KMS-11 (cell line): ENCODE measurements at regions not wholly inside any gene's neighbourhood (a gene's known extent, or its start where the extent isn't known, plus 50 kb on each side); places are given as distances from the start of the nearest gene placed in this dataset.

Source experiments
- H2AFZ ChIP-seq: fragments of 200-600 bp; sonication (generic); 2 replicates; pipeline ENCODE4 v1.6.1; 2016; ENCODE audit warnings: antibody characterized with exemption, mixed run types, low read depth
- H3K27ac ChIP-seq: fragments of 200-600 bp; sonication (generic); 2 replicates; pipeline ENCODE4 v1.6.1; 2016; ENCODE audit warnings: mild to moderate bottlenecking, mixed run types
- H3K27me3 ChIP-seq: fragments of 200-600 bp; sonication (generic); 2 replicates; pipeline ENCODE4 v1.6.1; 2017; ENCODE audit warnings: mild to moderate bottlenecking, low read depth, mixed run types, moderate library complexity; ENCODE audit not compliant: insufficient read depth
- H3K36me3 ChIP-seq: fragments of 200-600 bp; sonication (generic); 2 replicates; pipeline ENCODE4 v1.6.1; 2017; ENCODE audit warnings: mild to moderate bottlenecking, mixed run types; ENCODE audit not compliant: insufficient read depth
- H3K4me1 ChIP-seq: fragments of 200-600 bp; sonication (generic); 2 replicates; pipeline ENCODE4 v1.6.1; 2016; ENCODE audit warnings: mild to moderate bottlenecking, low read depth, mixed run types; ENCODE audit not compliant: poor library complexity, severe bottlenecking
- H3K4me2 ChIP-seq: fragments of 200-600 bp; sonication (generic); 2 replicates; pipeline ENCODE4 v1.7.0; 2016; ENCODE audit warnings: mild to moderate bottlenecking, mixed run types
- H3K4me3 ChIP-seq: fragments of 200-600 bp; sonication (generic); IDR thresholded peaks from 2 replicates; pipeline ENCODE4 v1.6.1; 2017; ENCODE audit warnings: low read depth, low read length, mixed read lengths; ENCODE audit not compliant: insufficient read depth
- H3K79me2 ChIP-seq: fragments of 200-600 bp; sonication (generic); 2 replicates; pipeline ENCODE4 v1.6.1; 2016; ENCODE audit warnings: low read depth, mixed run types; ENCODE audit not compliant: insufficient read depth
- H3K9ac ChIP-seq: fragments of 200-600 bp; sonication (generic); 2 replicates; pipeline ENCODE4 v1.6.1; 2016; ENCODE audit warnings: mild to moderate bottlenecking, mixed run types
- H4K20me1 ChIP-seq: fragments of 200-600 bp; sonication (generic); 2 replicates; pipeline ENCODE4 v1.6.1; 2016; ENCODE audit warnings: mild to moderate bottlenecking, mixed run types; ENCODE audit not compliant: insufficient read depth
- TF ChIP-seq, protein P1 (sequence below): fragments of 200-600 bp; sonication (generic); conservative IDR thresholded peaks from 2 replicates; pipeline ENCODE4 v1.6.1; 2017; ENCODE audit warnings: low read depth, mild to moderate bottlenecking, antibody characterized with exemption, low read length, moderate library complexity, mixed read lengths

DNA sequence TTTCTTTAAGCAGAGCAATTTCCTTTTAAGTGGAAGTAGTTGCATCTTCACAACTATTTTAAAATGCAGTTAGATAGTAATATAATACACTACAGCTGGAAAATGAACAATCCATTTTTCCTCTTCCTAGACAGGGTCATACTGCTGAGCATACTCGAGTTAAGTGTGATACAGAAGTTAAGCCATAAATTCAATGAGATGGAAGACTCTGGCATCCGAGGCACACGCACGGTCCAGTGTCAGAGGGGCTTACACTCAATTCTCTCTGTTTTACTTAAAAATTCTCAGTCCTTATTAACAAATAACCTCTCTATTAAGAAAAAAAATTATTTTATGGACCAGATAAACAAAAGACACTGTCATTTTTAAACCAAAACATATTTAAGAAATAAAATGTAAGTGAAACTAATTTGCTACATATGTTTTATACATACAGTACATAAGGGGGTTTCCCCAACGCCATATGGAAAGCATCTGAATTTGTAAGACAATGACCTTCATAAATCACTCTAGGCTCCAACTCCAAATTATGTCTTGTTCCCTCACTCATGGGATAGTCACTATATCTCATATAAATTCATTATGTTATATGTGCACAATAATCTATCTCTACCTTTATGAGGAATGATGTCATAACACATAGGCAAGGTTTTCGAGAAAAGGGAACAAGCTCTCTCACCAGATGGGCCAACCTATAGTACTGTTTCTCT lies 315.3 kb downstream of the PAPSS1 start:
- TF ChIP-seq, protein P1, sequence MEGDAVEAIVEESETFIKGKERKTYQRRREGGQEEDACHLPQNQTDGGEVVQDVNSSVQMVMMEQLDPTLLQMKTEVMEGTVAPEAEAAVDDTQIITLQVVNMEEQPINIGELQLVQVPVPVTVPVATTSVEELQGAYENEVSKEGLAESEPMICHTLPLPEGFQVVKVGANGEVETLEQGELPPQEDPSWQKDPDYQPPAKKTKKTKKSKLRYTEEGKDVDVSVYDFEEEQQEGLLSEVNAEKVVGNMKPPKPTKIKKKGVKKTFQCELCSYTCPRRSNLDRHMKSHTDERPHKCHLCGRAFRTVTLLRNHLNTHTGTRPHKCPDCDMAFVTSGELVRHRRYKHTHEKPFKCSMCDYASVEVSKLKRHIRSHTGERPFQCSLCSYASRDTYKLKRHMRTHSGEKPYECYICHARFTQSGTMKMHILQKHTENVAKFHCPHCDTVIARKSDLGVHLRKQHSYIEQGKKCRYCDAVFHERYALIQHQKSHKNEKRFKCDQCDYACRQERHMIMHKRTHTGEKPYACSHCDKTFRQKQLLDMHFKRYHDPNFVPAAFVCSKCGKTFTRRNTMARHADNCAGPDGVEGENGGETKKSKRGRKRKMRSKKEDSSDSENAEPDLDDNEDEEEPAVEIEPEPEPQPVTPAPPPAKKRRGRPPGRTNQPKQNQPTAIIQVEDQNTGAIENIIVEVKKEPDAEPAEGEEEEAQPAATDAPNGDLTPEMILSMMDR, result no peak
- Histone ChIP-seq H3K27ac (no peak overlapping the region), H3K4me1 (peaks cover 7% of the 10 kb centered on the region), H4K20me1 (no peaks in the 10 kb centered on the region), H2AFZ (no peak overlapping the region), H3K27me3 (no peaks in the 10 kb centered on the region), H3K4me3 (no peak overlapping the region), H3K79me2 (no peaks in the 10 kb centered on the region), H3K9ac (no peak overlapping the region), H3K36me3 (no peaks in the 10 kb centered on the region), H3K4me2 (no peak overlapping the region)

DNA sequence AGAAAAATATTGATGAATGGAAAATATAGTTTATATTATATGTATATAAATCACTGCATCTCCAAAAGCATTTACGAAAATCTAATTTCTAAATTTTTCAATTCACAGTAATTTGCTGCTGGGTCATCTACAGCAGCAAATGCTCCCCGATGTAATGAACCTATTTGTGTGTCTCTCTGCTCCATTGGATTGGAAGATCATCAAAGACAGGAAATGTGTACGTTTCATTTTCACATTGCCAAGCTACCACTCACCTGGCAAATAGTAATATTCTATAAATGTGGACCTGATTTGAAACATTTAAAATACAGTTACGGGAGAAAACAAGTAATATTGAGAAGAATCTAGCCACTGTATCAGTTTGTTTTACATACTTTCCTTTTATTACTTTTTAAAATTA lies 317.7 kb downstream of the PAPSS1 start:
- TF ChIP-seq, protein P1, result no peak
- no peaks in the 10 kb centered on the region for H3K4me1 ChIP-seq
- H3K27ac ChIP-seq, result no peak overlapping the region
- no peaks in the 10 kb centered on the region for H3K36me3 ChIP-seq
- H3K9ac ChIP-seq, result no peak overlapping the region
- no peaks in the 10 kb centered on the region for H3K79me2 ChIP-seq
- H3K27me3 ChIP-seq, result no peaks in the 10 kb centered on the region
- no peak overlapping the region for H3K4me2 ChIP-seq
- no peak overlapping the region for H2AFZ ChIP-seq
- no peaks in the 10 kb centered on the region for H4K20me1 ChIP-seq
- H3K4me3 ChIP-seq, result no peak overlapping the region

- Histone ChIP-seq H2AFZ (no peak overlapping the region), H3K36me3 (no peaks in the 10 kb centered on the region), H3K27me3 (no peaks in the 10 kb centered on the region), H3K4me2 (peak overlapping the region; percentile 27; the same call in 1 of the 2 replicates), H3K79me2 (no peaks in the 10 kb centered on the region), H3K9ac (no peak overlapping the region), H3K27ac (no peak overlapping the region), H3K4me1 (no peaks in the 10 kb centered on the region), H4K20me1 (no peaks in the 10 kb centered on the region), H3K4me3 (no peak overlapping the region)
- TF ChIP-seq, protein P1, result no peak
Measured at GRCh38 chr4:107392951-107393350, 327.1 kb downstream of the PAPSS1 start.

DNA sequence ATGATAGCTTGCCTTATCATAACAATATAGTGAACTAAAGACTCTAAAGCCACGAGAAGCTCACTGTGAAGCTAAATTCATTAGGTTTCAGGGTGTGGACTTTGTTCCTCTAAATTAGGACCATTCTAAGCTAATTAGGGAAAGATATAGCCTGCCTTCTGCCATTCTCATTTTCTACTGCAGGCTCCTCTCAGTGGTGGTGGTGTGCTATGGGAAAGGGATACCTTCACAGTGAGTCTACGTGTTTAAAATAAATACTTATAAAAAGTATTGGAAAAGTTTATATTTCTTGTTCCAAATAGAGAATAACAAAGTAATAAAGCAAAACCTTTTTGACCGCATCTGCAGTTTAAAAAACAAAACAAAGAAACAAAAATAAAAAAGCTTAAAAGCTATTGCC lies 327.7 kb downstream of the PAPSS1 start:
- no peak overlapping the region for H3K9ac ChIP-seq

More for the DNA sequence above, 327.7 kb downstream of the PAPSS1 start:
- TF ChIP-seq, protein P1, result no peak
- Histone ChIP-seq H3K4me3 (no peak overlapping the region), H3K27me3 (no peaks in the 10 kb centered on the region), H3K36me3 (no peaks in the 10 kb centered on the region), H4K20me1 (no peaks in the 10 kb centered on the region), H3K4me2 (peak overlapping the region; percentile 27; the same call in 1 of the 2 replicates), H3K4me1 (no peaks in the 10 kb centered on the region), H3K27ac (no peak overlapping the region), H2AFZ (no peak overlapping the region), H3K79me2 (no peaks in the 10 kb centered on the region)
